MCF 10A (cell line): ENCODE measurements at regions not wholly inside any gene's neighbourhood (a gene's known extent, or its start where the extent isn't known, plus 50 kb on each side); places are given as distances from the start of the nearest gene placed in this dataset.

Source experiments
- BruUV-seq: library from RNA; stranded (reverse); fragments of 400-500 nt; replicated peaks from 2 replicates; lab custom pipeline; 2021; lab: Mats Ljungman, UMichigan
- CTCF ChIA-PET: fragments of 300-600 bp; sonication (Branson Sonifier 250); formaldehyde crosslinking; extraction: SDS; loops from one replicate; lab custom pipeline; 2021; ENCODE audit warnings: antibody characterized with exemption, inconsistent platforms; lab: Yijun Ruan, JAX
- POLR2A ChIA-PET: fragments of 300-600, 350-650 bp; sonication (Branson Sonifier 250); formaldehyde crosslinking; extraction: SDS; loops from one replicate; lab custom pipeline; 2020; ENCODE audit warnings: antibody characterized with exemption, inconsistent platforms; lab: Yijun Ruan, JAX
- DNase-seq: peaks from one replicate; pipeline ENCODE4 v3.0.0-alpha.2; 2018; ENCODE audit not compliant: unreplicated experiment
- H3K27ac Mint-ChIP-seq: one replicate; pipeline ENCODE4 v1.8.0; 2022; ENCODE audit warnings: mild to moderate bottlenecking, low read depth, mixed read lengths; ENCODE audit not compliant: unreplicated experiment
- H3K27me3 Mint-ChIP-seq: one replicate; pipeline ENCODE4 v1.8.0; 2022; ENCODE audit warnings: mixed read lengths; ENCODE audit not compliant: insufficient read depth, unreplicated experiment
- H3K36me3 Mint-ChIP-seq: one replicate; pipeline ENCODE4 v1.8.0; 2022; ENCODE audit warnings: mild to moderate bottlenecking, moderate library complexity, mixed read lengths; ENCODE audit not compliant: insufficient read depth, unreplicated experiment
- H3K4me1 Mint-ChIP-seq: one replicate; pipeline ENCODE4 v1.8.0; 2022; ENCODE audit warnings: mixed read lengths; ENCODE audit not compliant: insufficient read depth, unreplicated experiment
- H3K4me3 Mint-ChIP-seq: one replicate; pipeline ENCODE4 v1.8.0; 2022; ENCODE audit warnings: mild to moderate bottlenecking, moderate library complexity, mixed read lengths; ENCODE audit not compliant: unreplicated experiment
- H3K9me3 Mint-ChIP-seq: one replicate; pipeline ENCODE4 v1.8.0; 2022; ENCODE audit warnings: mixed read lengths; ENCODE audit not compliant: unreplicated experiment
- intact Hi-C: fragments of 100-400 bp; cut with micrococcal nuclease; formaldehyde crosslinking; loops from 2 replicates; pipeline ENCODE4 v1.14.1; 2022
- TF ChIP-seq, protein P1 (sequence below): fragments of 200-600 bp; IDR thresholded peaks from one replicate; pipeline ENCODE4 v1.8.0; 2022; ENCODE audit warnings: antibody characterized with exemption, mild to moderate bottlenecking; ENCODE audit not compliant: unreplicated experiment

- H3K4me3 Mint-ChIP-seq, result no peak overlapping the region
- BruUV-seq, result no TSS peak
- H3K27me3 Mint-ChIP-seq, result peaks cover 24% of the 10 kb centered on the region
- H3K9me3 Mint-ChIP-seq, result no peaks in the 10 kb centered on the region
- no peak for DNase-seq
- intact Hi-C loops, result no loop called here
- TF ChIP-seq, protein P1, sequence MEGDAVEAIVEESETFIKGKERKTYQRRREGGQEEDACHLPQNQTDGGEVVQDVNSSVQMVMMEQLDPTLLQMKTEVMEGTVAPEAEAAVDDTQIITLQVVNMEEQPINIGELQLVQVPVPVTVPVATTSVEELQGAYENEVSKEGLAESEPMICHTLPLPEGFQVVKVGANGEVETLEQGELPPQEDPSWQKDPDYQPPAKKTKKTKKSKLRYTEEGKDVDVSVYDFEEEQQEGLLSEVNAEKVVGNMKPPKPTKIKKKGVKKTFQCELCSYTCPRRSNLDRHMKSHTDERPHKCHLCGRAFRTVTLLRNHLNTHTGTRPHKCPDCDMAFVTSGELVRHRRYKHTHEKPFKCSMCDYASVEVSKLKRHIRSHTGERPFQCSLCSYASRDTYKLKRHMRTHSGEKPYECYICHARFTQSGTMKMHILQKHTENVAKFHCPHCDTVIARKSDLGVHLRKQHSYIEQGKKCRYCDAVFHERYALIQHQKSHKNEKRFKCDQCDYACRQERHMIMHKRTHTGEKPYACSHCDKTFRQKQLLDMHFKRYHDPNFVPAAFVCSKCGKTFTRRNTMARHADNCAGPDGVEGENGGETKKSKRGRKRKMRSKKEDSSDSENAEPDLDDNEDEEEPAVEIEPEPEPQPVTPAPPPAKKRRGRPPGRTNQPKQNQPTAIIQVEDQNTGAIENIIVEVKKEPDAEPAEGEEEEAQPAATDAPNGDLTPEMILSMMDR, result no peak
- no peaks in the 10 kb centered on the region for H3K36me3 Mint-ChIP-seq
- H3K27ac Mint-ChIP-seq, result no peak overlapping the region
- no peaks in the 10 kb centered on the region for H3K4me1 Mint-ChIP-seq
- ChIA-PET CTCF (interaction anchor here (0.6 kb wide), 1 partner anchor 210 kb away, joined by 3 read pairs; no protein-coding TSS in a partner anchor), POLR2A (no interaction called here)
Observed at GRCh38 chr5:5752844-5753243, 330.4 kb downstream of the ICE1 start.

GRCh38 chr5:5751987-5752386, 329.5 kb downstream of the ICE1 start:
- Mint-ChIP-seq H3K9me3 (no peaks in the 10 kb centered on the region), H3K4me3 (no peak overlapping the region), H3K4me1 (no peaks in the 10 kb centered on the region), H3K27ac (no peak overlapping the region), H3K36me3 (no peaks in the 10 kb centered on the region), H3K27me3 (peaks cover 24% of the 10 kb centered on the region)
- BruUV-seq, result no TSS peak
- TF ChIP-seq, protein P1, result no peak
- intact Hi-C loops, result no loop called here
- CTCF ChIA-PET, result no interaction called here
- DNase-seq, result no peak
- POLR2A ChIA-PET, result no interaction called here

DNA sequence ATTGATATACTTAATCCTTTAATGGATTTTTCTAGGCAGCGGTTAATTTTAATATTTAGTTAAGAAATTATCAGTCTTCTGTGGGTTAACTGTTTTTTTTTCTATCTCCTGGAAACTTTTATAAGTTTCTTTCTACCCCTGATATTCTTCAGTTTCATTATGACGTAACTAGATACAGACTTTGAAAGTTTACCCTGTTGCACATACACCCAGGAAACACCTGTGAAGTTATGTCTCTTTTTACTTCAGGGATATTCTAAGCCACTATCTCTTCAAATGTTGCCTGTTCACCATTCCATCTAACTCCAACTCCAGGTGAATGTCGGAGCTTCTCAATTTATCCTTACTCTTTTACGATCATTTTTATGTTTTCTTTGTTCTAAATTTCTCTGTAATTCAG, 329.0 kb downstream of the ICE1 start:
- CTCF ChIA-PET, result no interaction called here
- Mint-ChIP-seq H3K9me3 (no peaks in the 10 kb centered on the region), H3K4me3 (no peak overlapping the region), H3K27ac (no peak overlapping the region), H3K27me3 (peaks cover 24% of the 10 kb centered on the region), H3K4me1 (no peaks in the 10 kb centered on the region), H3K36me3 (no peaks in the 10 kb centered on the region)
- BruUV-seq, result no TSS peak
- DNase-seq, result no peak
- POLR2A ChIA-PET, result no interaction called here
- TF ChIP-seq, protein P1, result no peak
- intact Hi-C loops, result no loop called here

DNA sequence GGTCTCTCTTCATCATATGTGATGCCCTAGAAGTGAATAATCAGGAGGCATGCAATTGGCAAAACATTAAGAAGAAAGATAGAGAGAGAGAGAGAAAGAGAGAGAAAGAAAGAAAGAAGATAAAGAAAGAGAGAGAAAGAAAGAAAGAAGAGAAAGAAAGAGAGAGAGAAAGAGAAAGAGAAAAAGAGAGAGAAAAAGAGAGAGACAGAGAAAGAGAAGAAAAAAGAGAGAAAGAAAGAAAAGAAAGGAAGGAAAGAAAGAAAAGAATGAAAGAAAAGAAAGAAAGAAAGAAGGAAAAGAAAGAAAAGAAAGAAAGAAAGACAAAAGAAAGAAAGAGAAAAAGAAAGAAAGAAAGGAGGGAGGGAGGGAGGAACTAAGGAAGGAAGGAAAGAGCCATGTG, 318.9 kb downstream of the ICE1 start:
- TF ChIP-seq, protein P1, result no peak
- Mint-ChIP-seq H3K4me3 (no peak overlapping the region), H3K4me1 (no peaks in the 10 kb centered on the region), H3K36me3 (no peaks in the 10 kb centered on the region), H3K9me3 (peaks cover 23% of the 10 kb centered on the region), H3K27ac (no peak overlapping the region), H3K27me3 (no peaks in the 10 kb centered on the region)
- ChIA-PET POLR2A (no interaction called here), CTCF (no interaction called here)
- intact Hi-C loops, result no loop called here
- BruUV-seq, result no TSS peak
- DNase-seq, result no peak
